ENCODE measurements at regions not wholly inside any gene's neighbourhood (a gene's known extent, or its start where the extent isn't known, plus 50 kb on each side); places are given as distances from the start of the nearest gene placed in this dataset.

GRCh38 chr21:43278766-43279577, 110.2 kb downstream of the CRYAA start:
- TF ChIP-seq, protein P1, sequence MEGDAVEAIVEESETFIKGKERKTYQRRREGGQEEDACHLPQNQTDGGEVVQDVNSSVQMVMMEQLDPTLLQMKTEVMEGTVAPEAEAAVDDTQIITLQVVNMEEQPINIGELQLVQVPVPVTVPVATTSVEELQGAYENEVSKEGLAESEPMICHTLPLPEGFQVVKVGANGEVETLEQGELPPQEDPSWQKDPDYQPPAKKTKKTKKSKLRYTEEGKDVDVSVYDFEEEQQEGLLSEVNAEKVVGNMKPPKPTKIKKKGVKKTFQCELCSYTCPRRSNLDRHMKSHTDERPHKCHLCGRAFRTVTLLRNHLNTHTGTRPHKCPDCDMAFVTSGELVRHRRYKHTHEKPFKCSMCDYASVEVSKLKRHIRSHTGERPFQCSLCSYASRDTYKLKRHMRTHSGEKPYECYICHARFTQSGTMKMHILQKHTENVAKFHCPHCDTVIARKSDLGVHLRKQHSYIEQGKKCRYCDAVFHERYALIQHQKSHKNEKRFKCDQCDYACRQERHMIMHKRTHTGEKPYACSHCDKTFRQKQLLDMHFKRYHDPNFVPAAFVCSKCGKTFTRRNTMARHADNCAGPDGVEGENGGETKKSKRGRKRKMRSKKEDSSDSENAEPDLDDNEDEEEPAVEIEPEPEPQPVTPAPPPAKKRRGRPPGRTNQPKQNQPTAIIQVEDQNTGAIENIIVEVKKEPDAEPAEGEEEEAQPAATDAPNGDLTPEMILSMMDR (IDR thresholded peaks at IDR 0.05; ENCODE audit: insufficient read depth, low read length): no peak
- TF ChIP-seq GABPA (IDR thresholded peaks at IDR 0.05; ENCODE audit: low read depth): no peak
